ENCODE measurements at regions not wholly inside any gene's neighbourhood (a gene's known extent, or its start where the extent isn't known, plus 50 kb on each side); places are given as distances from the start of the nearest gene placed in this dataset.
"Not testable (repeated sequence)": the region's sequence is repeated elsewhere in the genome, so short reads cannot be mapped to it uniquely, and the experiment has no call there.

- no peak for DNase-seq (ENCODE audit: low read depth)
Observed at GRCh38 chr17:33895491-33895890, 359.6 kb upstream of the CCL2 start.

DNA sequence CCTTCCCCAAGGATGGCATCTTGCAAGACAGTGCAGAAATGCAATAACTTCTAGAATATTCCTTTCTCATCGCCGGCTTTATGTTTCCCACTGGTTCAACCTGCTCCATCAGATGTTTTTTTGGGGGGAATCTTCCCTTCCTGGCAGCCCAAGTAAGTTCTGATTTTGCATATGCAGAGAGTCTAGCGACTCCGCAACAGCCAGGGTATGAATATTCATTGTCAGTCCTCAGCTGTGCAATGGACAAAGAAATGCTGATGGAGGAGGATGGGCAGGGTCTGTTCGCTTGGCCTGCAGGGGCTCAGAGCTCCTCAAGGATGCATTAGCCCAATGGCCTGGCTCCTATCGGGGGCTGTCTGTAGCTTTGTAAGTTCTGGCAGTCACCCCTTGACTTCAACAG is 358.8 kb upstream of the CCL2 start:
- DNase-seq (ENCODE audit: low read depth): no peak

- DNase-seq (ENCODE audit: low read depth): no peak
Observed at GRCh38 chr17:33901085-33901484, 354.0 kb upstream of the CCL2 start.

GRCh38 chr17:33902901-33903449 is 352.1 kb upstream of the CCL2 start:
- DNase-seq (ENCODE audit: low read depth): no peak

DNA sequence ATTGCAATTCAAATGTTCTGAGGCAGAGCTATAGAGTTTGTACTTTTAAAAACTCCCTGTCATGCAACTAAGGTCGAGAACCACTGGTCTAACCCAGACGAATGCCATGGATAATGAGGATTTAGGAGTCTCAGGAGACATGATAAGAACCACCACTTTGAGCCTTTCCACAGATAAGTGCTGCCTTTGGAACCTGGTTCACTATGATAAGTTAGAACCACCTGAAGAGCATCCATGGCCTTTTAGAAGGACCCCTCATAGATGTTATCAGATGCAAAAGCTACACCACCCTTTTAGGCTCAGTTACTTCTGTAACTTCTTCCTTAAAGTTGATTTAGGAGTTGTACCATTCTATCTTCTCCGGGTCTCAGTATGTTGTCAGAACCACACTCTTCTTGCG is 350.6 kb upstream of the CCL2 start:
- no peak for DNase-seq (ENCODE audit: low read depth)

DNA sequence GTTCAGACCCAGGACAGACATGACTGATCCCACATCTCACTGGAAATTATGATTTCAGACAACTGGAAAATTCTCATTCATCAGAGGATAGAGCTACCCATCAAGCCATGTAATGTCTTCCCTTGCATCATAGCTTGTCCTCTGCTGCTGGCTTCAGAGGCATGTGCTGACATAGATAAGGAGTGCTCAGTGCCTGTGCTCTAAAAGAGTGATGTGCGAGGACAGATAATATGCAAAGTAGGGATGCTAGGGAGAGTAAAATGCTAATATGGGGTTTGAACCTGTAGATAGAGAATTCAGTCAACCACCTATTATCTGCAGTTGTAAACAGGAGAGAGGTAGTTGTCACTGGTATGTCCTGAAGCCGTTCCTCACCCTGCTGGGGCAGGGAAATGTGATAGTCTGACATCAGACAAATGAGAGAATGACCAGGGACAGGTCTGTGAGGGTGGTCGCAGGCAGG is 349.7 kb upstream of the CCL2 start:
- DNase-seq (ENCODE audit: low read depth): no peak

GRCh38 chr17:33908363-33909064 is 346.6 kb upstream of the CCL2 start:
- no peak for DNase-seq (ENCODE audit: low read depth)

DNA sequence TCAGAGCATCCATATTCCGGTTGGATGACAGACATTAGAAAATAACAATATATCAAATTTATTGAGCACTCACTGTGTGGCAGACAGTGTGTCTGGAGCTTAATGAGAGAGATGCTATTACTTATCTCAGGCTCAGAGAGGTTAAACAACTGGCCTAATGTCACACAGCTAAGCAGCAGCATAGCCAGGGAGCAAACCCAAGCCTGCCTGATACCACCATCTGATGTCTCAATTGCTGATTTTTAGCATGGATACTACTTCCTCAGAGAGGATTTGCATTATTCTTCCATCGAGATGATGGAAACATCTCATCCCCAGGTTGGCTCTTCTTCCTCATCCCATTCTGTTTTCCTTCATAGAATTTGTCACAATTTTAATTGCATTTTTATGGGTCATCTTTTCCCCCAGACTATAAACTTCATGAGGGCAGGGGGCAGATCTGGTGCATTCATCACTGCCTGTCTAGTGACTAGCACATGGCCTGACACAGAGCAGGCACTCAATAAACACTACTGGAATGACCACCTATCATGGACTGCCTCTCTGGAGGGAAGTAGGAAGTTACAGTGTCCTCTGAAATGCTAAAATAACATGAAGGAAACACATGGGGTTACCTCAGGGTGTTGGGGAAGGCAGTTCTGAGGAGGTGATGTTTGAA is 344.8 kb upstream of the CCL2 start:
- DNase-seq (ENCODE audit: low read depth): no peak

GRCh38 chr17:33914125-33914524 is 341.0 kb upstream of the CCL2 start:
- no peak for DNase-seq (ENCODE audit: low read depth)

- DNase-seq (ENCODE audit: low read depth): no peak
Observed at GRCh38 chr17:33922971-33923370, 332.1 kb upstream of the CCL2 start.

DNA sequence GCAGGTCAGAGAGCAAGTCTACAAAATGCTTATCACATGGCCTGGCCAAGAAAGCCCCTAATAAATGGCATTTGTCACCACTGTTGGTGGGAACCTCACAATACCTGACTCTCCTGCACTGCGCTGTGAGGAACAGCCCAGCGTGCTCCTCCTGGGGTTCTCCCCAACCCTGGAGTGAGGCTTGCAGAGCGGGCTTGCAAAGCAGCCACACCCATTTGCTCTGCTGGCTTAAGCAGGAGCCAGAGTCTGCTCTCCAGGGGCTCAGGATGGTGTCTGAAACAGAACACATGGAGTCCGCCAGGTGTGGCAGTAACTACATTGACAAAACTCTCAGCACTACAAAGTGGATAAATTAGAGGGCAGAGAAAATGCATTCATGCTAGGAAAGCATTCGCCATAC is 331.0 kb upstream of the CCL2 start:
- DNase-seq (ENCODE audit: low read depth): no peak

DNA sequence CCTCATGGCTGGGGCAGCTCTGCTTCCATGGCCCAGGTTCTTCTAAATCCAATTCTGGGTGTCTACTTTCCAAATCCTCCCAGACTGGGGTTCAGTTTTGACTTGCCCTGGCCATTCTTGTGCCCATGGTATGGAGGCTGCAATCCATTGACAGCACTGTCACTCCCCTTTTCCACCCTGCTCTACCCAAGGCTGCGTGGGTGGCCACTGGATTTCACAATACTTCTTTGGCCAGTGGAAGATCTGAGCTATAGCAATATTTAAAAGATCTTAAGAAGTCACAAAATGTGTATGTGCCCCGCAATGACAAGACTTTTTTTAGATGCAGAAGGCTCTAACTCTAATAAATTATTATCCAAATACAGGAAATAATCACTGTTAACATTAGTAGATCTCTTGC is 329.4 kb upstream of the CCL2 start:
- no peak for DNase-seq (ENCODE audit: low read depth)

DNA sequence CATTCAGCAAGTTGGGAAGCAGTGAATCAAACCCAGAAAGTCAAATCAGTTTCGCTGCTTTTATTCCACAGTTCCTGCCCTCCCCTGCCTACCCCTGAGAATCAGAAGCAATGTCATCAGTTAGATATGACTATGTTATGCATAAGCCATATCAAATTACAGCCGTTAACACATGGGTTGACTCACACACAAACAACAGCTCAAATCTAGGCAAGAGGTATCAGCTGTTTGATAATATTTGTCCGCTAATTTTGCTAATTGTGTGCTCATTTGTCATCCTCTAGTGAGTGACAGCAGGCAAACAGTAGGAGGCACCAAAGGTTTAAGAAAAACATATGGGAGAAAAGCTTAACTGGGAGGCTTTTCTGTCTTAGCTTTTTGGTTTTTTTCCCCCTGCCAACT is 327.4 kb upstream of the CCL2 start:
- DNase-seq (ENCODE audit: low read depth): peak; percentile 3

- no peak for DNase-seq (ENCODE audit: low read depth)
Observed at GRCh38 chr17:33929181-33929724, 325.8 kb upstream of the CCL2 start.

- not testable (repeated sequence) for DNase-seq (ENCODE audit: low read depth)
Observed at GRCh38 chr17:33931148-33931814, 323.8 kb upstream of the CCL2 start.

- no peak for DNase-seq (ENCODE audit: low read depth)
Observed at GRCh38 chr17:33932996-33933395, 322.1 kb upstream of the CCL2 start.

GRCh38 chr17:33933576-33933975 is 321.5 kb upstream of the CCL2 start:
- no peak for DNase-seq (ENCODE audit: low read depth)

- no peak for DNase-seq (ENCODE audit: low read depth)
Observed at GRCh38 chr17:33934696-33935095, 320.4 kb upstream of the CCL2 start.

DNA sequence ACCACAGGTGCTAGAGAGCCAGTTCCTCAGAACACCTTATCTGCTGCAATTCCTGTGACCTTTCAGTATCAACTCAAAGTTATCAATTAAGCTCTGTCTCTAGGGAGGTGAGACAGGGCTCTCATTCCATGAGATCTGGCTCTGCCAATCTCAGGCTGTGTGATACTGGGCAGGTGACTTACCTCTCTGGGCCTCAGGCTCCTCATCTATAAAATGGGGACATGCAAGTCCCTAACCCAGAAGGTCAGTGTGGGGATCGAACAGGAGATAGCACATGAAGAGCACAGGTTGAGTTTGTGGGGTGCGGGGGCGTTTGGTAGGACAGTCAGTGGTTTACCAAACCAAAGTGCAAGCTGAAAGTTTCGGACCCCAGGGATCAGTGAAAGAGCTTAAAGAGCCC is 319.3 kb upstream of the CCL2 start:
- no peak for DNase-seq (ENCODE audit: low read depth)

- no peak for DNase-seq (ENCODE audit: low read depth)
Observed at GRCh38 chr17:33936764-33937163, 318.3 kb upstream of the CCL2 start.

- DNase-seq (ENCODE audit: low read depth): no peak
Observed at GRCh38 chr17:33939959-33940358, 315.1 kb upstream of the CCL2 start.

DNA sequence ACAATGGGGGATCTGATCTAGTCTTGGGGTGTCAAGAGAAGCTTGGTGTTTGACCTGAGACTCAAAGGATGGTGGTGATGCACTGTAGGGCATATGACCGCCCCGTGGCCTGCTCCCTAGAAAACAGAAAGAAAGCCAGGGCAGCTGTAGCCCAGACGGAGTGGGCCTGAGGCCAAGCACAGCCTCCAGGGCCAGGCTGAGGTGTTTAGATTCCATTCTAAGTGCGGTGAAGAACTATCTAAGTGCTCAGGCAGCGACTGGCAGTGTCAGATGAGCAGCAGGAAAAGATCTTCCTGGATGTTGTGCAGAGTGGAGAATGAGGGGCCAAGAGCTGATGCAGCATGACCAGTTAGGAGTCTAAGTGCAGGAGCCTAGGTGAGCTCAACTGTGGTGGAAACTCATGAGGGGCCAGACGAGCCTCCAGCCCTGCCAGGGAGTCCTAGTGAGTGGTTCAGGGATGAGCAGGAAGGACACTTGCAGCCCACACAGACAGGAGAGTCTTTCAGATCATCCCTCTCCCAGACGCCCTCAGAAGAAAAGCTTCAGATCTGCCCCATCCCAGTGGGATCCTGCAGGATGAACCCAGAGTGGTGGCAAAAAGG is 314.2 kb upstream of the CCL2 start:
- DNase-seq (ENCODE audit: low read depth): no peak
